ENCODE measurements at regions not wholly inside any gene's neighbourhood (a gene's known extent, or its start where the extent isn't known, plus 50 kb on each side); places are given as distances from the start of the nearest gene placed in this dataset.
"Not testable (repeated sequence)": the region's sequence is repeated elsewhere in the genome, so short reads cannot be mapped to it uniquely, and the experiment has no call there.

GRCh38 chr20:22045956-22046507 lies 340.6 kb downstream of the PAX1 start:
- DNase-seq (ENCODE audit: low read depth, low spot score): not testable (repeated sequence)

GRCh38 chr20:22027423-22027822 lies 322.0 kb downstream of the PAX1 start:
- no peak overlapping the region for H3K27ac ChIP-seq
- DNase-seq (ENCODE audit: low read depth, low spot score): no peak

More at GRCh38 chr20:22045956-22046507, 340.6 kb downstream of the PAX1 start:
- not testable (repeated sequence) for H3K27ac ChIP-seq

- no peak overlapping the region for H3K27ac ChIP-seq
- no peak for DNase-seq (ENCODE audit: low read depth, low spot score)
These were observed 314.7 kb downstream of the PAX1 start for GRCh38 chr20:22020201-22020600.

GRCh38 chr20:22008456-22008855 lies 303.0 kb downstream of the PAX1 start:
- no peak overlapping the region for H3K27ac ChIP-seq
- no peak for DNase-seq (ENCODE audit: low read depth, low spot score)

GRCh38 chr20:22006306-22006705 lies 300.8 kb downstream of the PAX1 start:
- no peak overlapping the region for H3K27ac ChIP-seq
- DNase-seq (ENCODE audit: low read depth, low spot score): no peak

GRCh38 chr20:22005535-22005934 lies 300.1 kb downstream of the PAX1 start:
- DNase-seq (ENCODE audit: low read depth, low spot score): no peak
- H3K27ac ChIP-seq: no peak overlapping the region

GRCh38 chr20:22004946-22005345 lies 299.5 kb downstream of the PAX1 start:
- no peak for DNase-seq (ENCODE audit: low read depth, low spot score)
- no peak overlapping the region for H3K27ac ChIP-seq

- H3K27ac ChIP-seq: no peak overlapping the region
- DNase-seq (ENCODE audit: low read depth, low spot score): no peak
These were observed 298.2 kb downstream of the PAX1 start for GRCh38 chr20:22003680-22004079.

- peak overlapping the region; percentile 55 for H3K27ac ChIP-seq
- no peak for DNase-seq (ENCODE audit: low read depth, low spot score)
These were observed 296.4 kb downstream of the PAX1 start for GRCh38 chr20:22001886-22002285.

- H3K27ac ChIP-seq: no peak overlapping the region
- DNase-seq (ENCODE audit: low read depth, low spot score): no peak
These were observed 290.0 kb downstream of the PAX1 start for GRCh38 chr20:21995461-21995860.

- DNase-seq (ENCODE audit: low read depth, low spot score): no peak
- H3K27ac ChIP-seq: no peak overlapping the region
These were observed 288.7 kb downstream of the PAX1 start for GRCh38 chr20:21994203-21994602.

- no peak overlapping the region for H3K27ac ChIP-seq
- DNase-seq (ENCODE audit: low read depth, low spot score): no peak
These were observed 277.1 kb downstream of the PAX1 start for GRCh38 chr20:21982559-21982958.

GRCh38 chr20:21981597-21982344 lies 276.3 kb downstream of the PAX1 start:
- H3K27ac ChIP-seq: no peak overlapping the region
- no peak for DNase-seq (ENCODE audit: low read depth, low spot score)

GRCh38 chr20:21981179-21981578 lies 275.7 kb downstream of the PAX1 start:
- no peak for DNase-seq (ENCODE audit: low read depth, low spot score)
- no peak overlapping the region for H3K27ac ChIP-seq

- H3K27ac ChIP-seq: no peak overlapping the region
- no peak for DNase-seq (ENCODE audit: low read depth, low spot score)
These were observed 266.0 kb downstream of the PAX1 start for GRCh38 chr20:21971436-21971835.

GRCh38 chr20:21968486-21968885 lies 263.0 kb downstream of the PAX1 start:
- H3K27ac ChIP-seq: no peak overlapping the region
- DNase-seq (ENCODE audit: low read depth, low spot score): no peak

- DNase-seq (ENCODE audit: low read depth, low spot score): no peak
These were observed 262.0 kb downstream of the PAX1 start for GRCh38 chr20:21967481-21967880.

GRCh38 chr20:21956591-21956990 lies 251.1 kb downstream of the PAX1 start:
- no peak for DNase-seq (ENCODE audit: low read depth, low spot score)
- no peak overlapping the region for H3K27ac ChIP-seq

More at GRCh38 chr20:21967481-21967880, 262.0 kb downstream of the PAX1 start:
- no peak overlapping the region for H3K27ac ChIP-seq

GRCh38 chr20:21947406-21947805 lies 241.9 kb downstream of the PAX1 start:
- no peak for DNase-seq (ENCODE audit: low read depth, low spot score)
- H3K27ac ChIP-seq: no peak overlapping the region

GRCh38 chr20:21944227-21944626 lies 238.8 kb downstream of the PAX1 start:
- no peak overlapping the region for H3K27ac ChIP-seq
- DNase-seq (ENCODE audit: low read depth, low spot score): no peak

GRCh38 chr20:21941941-21942805 lies 236.7 kb downstream of the PAX1 start:
- H3K27ac ChIP-seq: no peak overlapping the region
- DNase-seq (ENCODE audit: low read depth, low spot score): no peak
